Liver (tissue), 3 donors: ENCODE measurements at regions not wholly inside any gene's neighbourhood (a gene's known extent, or its start where the extent isn't known, plus 50 kb on each side); places are given as distances from the start of the nearest gene placed in this dataset.

ENCODE experiments used
- EGR1 ChIP-seq, 2 donors: IDR thresholded peaks; 2 replicates each; pipeline ENCODE4 v1.6.1; 2016 to 2018; ENCODE audit warnings: antibody characterized with exemption in 2 of 2, low read depth in 2 of 2
- FOXA2 ChIP-seq: IDR thresholded peaks from 2 replicates; pipeline ENCODE4 v1.6.1; 2016; ENCODE audit warnings: antibody characterized with exemption
- GABPA ChIP-seq, 2 donors: IDR thresholded peaks in 1 of 2; conservative IDR thresholded peaks in 1 of 2; 2 replicates each; pipeline ENCODE4 v1.6.1; 2016; ENCODE audit warnings: antibody characterized with exemption in 2 of 2, mild to moderate bottlenecking in 1 of 2, moderate library complexity in 1 of 2
- JUND ChIP-seq, 2 donors: IDR thresholded peaks; 2 replicates each; pipeline ENCODE4 v1.6.1; 2016; ENCODE audit warnings: antibody characterized with exemption in 2 of 2
- NR2F2 ChIP-seq: IDR thresholded peaks from 2 replicates; pipeline ENCODE4 v1.6.1; 2016; ENCODE audit warnings: antibody characterized with exemption
- RXRA ChIP-seq, 2 donors: IDR thresholded peaks; 2 replicates each; pipeline ENCODE4 v1.6.1; 2017 to 2018; ENCODE audit warnings: antibody characterized with exemption in 2 of 2, mild to moderate bottlenecking in 1 of 2
- TAF1 ChIP-seq: conservative IDR thresholded peaks from 2 replicates; pipeline ENCODE4 v1.6.1; 2016; ENCODE audit warnings: antibody characterized with exemption, mild to moderate bottlenecking
- YY1 ChIP-seq: IDR thresholded peaks from 2 replicates; pipeline ENCODE4 v1.6.1; 2016; ENCODE audit warnings: antibody characterized with exemption, mild to moderate bottlenecking
- TF ChIP-seq, protein P1 (sequence below): IDR thresholded peaks from 2 replicates; pipeline ENCODE4 v1.6.1; 2016; ENCODE audit warnings: antibody characterized with exemption, mild to moderate bottlenecking
- TF ChIP-seq, protein P2 (sequence below): fragments of 150-350 bp; IDR thresholded peaks from 2 replicates; pipeline ENCODE4 v1.5.1; 2017; ENCODE audit warnings: improper control_type of control experiment, low read depth, low read length; ENCODE audit not compliant: missing input control
- TF ChIP-seq, protein P3 (sequence below): IDR thresholded peaks from 2 replicates; pipeline ENCODE4 v1.6.1; 2016; ENCODE audit warnings: antibody characterized with exemption
- TF ChIP-seq, protein P4 (sequence below): IDR thresholded peaks from 2 replicates; pipeline ENCODE4 v1.6.1; 2016; ENCODE audit warnings: antibody characterized with exemption
- TF ChIP-seq, protein P5 (sequence below): IDR thresholded peaks from 2 replicates; pipeline ENCODE4 v1.6.1; 2016; ENCODE audit warnings: antibody characterized with exemption
- donor health status: healthy.
- donor health status: healthy.

DNA sequence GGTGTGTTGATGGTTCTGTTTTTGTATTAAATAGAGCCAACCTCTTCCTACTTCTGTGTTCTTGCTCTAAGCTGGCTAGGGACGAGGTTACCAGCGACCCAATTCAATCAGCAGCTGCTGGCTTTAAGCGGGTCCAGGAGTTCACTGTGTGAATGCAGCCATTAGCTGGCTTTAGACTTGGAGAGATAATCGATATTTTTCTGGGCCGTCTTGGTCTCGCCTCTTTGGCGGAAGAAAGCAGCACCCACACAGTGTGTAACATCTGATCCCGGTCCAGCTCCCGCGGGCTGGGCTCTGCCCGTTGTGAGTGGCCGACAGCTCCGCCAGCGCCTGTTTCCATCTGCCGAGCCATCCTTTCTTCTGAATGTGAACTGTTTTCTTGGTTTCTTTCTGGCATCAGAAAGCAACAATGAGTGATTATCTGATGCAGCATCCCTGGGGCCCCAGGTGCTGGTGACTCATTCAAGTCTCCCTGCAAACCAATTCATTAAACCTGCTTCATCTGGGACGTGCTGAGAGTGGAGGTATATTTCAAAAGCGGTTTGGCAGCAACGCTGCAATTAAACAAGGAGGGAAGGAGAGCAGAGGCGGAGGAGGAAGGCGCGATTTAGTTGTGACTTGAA is 90.8 kb upstream of the IRX4 start:
- no peak for TF ChIP-seq EGR1 (IDR thresholded peaks at IDR 0.05; ENCODE audit: low read depth in 2 of 2)
- TF ChIP-seq, protein P1, sequence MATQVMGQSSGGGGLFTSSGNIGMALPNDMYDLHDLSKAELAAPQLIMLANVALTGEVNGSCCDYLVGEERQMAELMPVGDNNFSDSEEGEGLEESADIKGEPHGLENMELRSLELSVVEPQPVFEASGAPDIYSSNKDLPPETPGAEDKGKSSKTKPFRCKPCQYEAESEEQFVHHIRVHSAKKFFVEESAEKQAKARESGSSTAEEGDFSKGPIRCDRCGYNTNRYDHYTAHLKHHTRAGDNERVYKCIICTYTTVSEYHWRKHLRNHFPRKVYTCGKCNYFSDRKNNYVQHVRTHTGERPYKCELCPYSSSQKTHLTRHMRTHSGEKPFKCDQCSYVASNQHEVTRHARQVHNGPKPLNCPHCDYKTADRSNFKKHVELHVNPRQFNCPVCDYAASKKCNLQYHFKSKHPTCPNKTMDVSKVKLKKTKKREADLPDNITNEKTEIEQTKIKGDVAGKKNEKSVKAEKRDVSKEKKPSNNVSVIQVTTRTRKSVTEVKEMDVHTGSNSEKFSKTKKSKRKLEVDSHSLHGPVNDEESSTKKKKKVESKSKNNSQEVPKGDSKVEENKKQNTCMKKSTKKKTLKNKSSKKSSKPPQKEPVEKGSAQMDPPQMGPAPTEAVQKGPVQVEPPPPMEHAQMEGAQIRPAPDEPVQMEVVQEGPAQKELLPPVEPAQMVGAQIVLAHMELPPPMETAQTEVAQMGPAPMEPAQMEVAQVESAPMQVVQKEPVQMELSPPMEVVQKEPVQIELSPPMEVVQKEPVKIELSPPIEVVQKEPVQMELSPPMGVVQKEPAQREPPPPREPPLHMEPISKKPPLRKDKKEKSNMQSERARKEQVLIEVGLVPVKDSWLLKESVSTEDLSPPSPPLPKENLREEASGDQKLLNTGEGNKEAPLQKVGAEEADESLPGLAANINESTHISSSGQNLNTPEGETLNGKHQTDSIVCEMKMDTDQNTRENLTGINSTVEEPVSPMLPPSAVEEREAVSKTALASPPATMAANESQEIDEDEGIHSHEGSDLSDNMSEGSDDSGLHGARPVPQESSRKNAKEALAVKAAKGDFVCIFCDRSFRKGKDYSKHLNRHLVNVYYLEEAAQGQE, result no peak
- no peak for TF ChIP-seq JUND (IDR thresholded peaks at IDR 0.05)
- TF ChIP-seq, protein P2, sequence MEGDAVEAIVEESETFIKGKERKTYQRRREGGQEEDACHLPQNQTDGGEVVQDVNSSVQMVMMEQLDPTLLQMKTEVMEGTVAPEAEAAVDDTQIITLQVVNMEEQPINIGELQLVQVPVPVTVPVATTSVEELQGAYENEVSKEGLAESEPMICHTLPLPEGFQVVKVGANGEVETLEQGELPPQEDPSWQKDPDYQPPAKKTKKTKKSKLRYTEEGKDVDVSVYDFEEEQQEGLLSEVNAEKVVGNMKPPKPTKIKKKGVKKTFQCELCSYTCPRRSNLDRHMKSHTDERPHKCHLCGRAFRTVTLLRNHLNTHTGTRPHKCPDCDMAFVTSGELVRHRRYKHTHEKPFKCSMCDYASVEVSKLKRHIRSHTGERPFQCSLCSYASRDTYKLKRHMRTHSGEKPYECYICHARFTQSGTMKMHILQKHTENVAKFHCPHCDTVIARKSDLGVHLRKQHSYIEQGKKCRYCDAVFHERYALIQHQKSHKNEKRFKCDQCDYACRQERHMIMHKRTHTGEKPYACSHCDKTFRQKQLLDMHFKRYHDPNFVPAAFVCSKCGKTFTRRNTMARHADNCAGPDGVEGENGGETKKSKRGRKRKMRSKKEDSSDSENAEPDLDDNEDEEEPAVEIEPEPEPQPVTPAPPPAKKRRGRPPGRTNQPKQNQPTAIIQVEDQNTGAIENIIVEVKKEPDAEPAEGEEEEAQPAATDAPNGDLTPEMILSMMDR, result no peak
- TF ChIP-seq RXRA (IDR thresholded peaks at IDR 0.05), result no peak
- TF ChIP-seq, protein P3, sequence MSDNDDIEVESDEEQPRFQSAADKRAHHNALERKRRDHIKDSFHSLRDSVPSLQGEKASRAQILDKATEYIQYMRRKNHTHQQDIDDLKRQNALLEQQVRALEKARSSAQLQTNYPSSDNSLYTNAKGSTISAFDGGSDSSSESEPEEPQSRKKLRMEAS, result no peak
- TF ChIP-seq GABPA (IDR thresholded peaks at IDR 0.05 in 1 of 2, conservative IDR thresholded peaks at IDR 0.05 in 1 of 2), result no peak
- TF ChIP-seq, protein P4, sequence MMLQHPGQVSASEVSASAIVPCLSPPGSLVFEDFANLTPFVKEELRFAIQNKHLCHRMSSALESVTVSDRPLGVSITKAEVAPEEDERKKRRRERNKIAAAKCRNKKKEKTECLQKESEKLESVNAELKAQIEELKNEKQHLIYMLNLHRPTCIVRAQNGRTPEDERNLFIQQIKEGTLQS, result no peak
- TF ChIP-seq YY1, result no peak
- TF ChIP-seq FOXA2, result no peak
- TF ChIP-seq TAF1, result no peak
- TF ChIP-seq, protein P5, sequence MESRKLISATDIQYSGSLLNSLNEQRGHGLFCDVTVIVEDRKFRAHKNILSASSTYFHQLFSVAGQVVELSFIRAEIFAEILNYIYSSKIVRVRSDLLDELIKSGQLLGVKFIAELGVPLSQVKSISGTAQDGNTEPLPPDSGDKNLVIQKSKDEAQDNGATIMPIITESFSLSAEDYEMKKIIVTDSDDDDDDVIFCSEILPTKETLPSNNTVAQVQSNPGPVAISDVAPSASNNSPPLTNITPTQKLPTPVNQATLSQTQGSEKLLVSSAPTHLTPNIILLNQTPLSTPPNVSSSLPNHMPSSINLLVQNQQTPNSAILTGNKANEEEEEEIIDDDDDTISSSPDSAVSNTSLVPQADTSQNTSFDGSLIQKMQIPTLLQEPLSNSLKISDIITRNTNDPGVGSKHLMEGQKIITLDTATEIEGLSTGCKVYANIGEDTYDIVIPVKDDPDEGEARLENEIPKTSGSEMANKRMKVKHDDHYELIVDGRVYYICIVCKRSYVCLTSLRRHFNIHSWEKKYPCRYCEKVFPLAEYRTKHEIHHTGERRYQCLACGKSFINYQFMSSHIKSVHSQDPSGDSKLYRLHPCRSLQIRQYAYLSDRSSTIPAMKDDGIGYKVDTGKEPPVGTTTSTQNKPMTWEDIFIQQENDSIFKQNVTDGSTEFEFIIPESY, result no peak
- TF ChIP-seq NR2F2, result no peak
